GM18858 (cell line): ENCODE measurements at regions not wholly inside any gene's neighbourhood (a gene's known extent, or its start where the extent isn't known, plus 50 kb on each side); places are given as distances from the start of the nearest gene placed in this dataset.
"Not testable (repeated sequence)": the region's sequence is repeated elsewhere in the genome, so short reads cannot be mapped to it uniquely, and the experiment has no call there.

Experiments used
- ATAC-seq: cut with Tn5 transposase; IDR thresholded peaks from one replicate; pipeline ENCODE4 v1.9.1; 2021; ENCODE audit not compliant: unreplicated experiment

DNA sequence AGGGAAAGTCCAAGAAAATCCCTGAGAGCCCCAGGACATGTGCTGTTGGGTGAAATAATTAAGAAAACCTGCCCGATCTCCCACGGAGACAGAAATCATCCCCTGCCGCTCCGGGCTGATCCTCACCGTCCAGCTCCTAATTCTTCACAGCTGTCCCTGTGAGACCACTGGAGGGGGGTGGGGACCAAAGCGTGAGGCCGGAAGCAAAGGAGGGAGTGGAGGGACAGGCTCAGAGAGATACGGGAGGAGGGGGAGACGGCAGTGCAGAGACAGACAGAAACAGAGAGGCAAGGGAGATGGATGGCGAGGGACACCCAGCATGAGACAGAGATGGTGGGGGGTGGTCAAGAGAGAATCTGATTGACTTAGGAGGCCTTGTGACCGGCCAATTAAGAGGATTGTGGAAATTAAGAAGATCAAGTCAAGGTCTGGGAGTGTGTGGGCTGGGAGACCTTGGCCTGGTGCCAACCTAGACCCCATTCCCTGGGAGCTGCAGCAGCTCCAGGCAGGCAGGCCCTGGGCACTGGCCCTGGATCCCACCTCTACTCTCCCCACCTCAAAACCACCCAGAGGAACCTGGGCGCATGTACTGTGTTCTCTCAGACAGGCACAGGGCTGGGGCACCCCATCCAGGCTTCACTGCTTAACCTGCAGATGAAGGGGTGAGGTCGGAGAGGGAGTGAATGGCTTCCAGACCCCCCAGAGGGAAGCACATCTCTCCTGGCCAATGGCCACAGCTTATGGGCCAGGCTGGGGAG lies 113.2 kb upstream of the ALDH1A3 start:
- ATAC-seq, result no peak

DNA sequence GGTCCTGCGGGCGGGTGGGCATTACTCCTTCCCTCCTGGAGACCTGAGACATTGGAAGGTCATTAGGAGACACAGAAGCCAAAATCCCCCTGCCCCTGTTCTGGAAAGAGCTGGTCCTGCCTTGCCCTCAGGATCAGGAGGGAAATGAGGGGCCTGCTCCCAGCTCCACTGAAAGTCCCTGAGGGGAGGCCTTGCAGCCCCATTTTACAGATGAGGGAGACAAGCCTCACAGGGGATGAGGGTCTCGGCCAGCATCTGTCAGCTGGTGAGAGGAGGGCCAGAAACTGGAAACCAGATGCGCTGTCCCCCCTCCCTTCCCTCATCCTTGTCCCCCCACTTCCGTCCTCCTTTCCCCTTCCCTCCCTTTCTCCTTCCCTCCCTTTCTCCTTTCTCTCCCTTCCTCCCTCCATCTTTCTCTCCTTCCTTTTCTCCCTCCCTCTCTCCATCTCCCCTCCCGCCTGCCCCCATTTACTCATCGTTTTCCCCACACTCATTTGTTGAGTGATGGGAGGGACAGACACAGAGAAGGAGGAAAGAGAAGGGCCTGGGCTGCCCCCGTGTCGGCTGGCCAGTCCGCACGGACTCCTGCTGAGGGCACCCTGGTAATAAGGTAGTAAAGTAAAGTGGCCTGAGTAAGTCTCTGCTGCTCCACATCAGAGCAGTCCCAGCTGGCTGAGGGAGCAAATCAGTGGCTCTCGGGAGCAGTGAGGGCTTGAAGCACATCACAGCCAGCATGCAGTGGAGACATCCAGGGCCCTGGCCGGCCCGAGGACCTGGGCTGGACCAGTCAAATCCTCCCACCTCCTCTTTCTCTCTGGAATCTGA lies 112.4 kb upstream of the ALDH1A3 start:
- no peak for ATAC-seq

DNA sequence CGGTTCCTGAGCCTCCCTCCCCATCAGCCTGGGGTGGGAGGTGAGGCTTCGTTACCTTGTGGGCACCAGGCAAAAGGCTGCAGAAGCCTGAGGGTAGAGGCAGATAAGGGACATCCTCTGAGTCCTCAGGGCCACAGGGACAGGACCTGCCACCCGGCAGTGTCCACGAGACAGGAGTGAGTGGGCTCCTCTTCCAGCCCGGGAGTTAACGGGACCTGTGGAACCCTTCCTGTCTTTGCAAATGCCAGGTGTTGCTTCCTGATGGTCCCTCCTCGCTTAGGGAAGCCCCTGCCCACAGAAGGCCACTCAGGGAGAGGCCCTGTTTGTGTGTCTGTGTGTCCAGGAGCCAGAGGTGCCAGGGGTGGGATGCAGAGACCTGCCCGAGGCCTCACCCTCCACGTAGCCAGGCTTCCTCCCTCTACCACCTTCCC lies 111.1 kb upstream of the ALDH1A3 start:
- ATAC-seq, result no peak

DNA sequence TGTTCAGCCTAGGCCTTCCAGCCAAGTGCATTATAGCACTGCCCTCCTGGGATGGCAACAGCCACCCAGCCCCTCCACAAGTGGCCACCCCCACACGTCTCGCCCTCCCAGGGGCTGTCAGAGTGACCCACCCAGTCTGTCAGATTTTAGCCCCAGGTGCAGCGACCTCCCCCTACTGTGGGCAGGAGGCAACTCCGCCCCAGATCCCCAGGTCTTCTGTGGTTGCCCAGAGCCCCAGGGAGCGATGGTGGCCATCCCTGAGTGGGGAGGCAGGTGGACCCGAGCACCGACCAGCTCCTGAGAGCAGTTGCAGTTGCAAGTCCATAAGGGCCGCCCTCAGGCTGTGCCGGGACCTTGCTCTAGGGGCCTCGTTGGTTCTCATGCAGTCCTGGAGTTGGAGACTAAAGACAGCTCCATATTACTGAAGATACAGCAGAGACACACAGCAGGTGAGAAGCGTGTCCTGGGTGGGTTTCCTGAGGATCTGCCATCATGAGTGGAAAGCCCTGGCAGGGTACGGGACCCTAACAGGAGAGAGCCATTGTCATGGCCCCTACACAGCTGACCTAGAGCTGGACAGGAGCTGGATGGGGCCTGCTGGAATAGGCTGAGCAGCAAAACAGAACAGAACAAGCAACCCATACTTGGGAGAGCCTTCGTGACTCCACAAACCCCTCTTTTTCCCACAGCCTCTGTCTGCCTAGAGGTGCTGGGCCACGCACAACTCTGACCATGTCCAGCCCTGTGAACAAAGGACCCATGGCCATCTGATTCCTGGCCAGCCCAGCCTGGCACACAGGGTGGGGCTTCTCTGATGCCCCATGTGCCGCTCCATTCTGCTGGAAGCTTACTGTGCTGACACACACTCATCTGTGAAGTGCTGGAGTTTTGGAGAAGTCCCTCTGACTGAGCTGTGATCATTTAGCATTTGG lies 110.3 kb upstream of the ALDH1A3 start:
- no peak for ATAC-seq

DNA sequence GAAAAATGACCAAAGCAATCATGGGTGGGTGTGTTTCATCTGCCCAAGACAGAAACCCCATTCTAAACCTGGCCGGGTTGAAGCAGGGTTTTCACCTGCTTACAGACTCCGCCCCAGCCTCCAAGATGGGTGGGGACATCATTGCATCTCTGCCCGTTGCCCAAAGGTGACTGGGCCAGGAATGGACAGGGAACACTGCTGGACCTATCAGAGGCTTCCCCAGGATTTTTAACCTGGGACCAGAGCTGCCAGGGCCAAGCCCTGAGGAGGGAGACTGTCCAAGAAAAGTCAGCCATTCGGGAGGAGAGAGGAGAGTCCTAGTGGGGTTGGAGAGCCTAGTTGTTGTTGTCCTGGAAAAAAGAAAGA lies 109.7 kb upstream of the ALDH1A3 start:
- no peak for ATAC-seq

DNA sequence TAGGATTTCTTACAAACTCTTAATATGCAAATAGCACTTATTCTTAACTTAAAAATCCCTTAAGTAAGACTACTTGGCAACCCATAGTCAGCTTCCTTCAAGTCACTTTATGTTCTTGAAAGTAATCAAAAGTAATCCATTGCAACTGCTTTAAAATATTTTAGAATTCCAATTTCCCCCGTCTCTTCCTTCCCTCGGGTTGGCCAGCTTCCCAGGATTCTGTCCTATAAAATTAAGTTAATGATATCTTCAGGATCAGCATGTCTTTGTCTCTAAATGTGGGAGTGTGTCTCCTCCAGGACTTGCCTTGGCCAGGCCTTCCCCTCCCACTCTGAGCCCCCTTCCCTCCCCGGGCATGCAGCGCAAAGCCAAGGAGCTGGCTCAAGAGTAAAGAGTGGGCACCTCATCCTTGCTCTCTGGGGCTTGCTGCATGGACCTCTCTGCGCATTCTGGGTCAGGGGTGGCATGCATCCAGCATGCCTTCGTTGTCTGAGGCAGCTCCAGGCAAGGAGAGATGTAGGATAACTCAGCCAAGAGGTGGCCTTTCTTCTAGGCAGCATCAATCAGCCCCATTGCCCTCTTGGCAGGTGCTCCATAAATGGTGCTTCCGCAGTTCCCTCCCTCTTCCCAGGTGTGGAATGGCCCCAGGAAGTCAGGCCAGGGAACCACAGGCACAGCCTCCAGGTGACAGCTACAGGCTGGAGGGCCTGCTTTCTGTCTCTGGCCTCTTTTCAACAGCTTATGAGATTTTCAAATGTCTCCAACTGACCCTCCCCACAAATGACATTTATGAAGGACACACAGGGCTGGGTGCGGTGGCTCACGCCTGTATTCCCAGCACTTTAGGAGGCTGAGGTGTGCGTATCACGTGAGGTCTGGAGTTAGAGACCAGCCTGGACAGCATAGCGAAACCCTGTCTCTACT lies 108.7 kb upstream of the ALDH1A3 start:
- no peak for ATAC-seq

DNA sequence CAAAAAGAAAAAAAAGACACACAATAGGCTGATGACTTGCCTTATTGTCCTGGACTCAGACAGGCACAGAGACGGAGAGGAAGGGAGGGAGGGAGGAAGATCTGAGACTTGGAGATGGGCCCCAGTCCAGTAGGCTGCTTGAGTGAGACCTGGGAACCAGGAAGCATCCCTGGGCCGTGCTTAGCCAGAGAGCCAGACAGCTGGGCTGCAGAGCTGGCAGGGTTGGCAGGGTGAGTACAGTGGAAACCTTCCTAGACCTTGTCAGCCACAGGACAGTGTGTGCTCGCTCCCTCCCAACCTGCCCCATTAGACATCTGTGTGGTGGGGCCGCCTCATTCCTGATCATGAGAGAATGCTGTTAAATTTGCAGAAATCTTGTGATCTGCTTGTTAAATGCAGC lies 107.9 kb upstream of the ALDH1A3 start:
- ATAC-seq, result no peak

DNA sequence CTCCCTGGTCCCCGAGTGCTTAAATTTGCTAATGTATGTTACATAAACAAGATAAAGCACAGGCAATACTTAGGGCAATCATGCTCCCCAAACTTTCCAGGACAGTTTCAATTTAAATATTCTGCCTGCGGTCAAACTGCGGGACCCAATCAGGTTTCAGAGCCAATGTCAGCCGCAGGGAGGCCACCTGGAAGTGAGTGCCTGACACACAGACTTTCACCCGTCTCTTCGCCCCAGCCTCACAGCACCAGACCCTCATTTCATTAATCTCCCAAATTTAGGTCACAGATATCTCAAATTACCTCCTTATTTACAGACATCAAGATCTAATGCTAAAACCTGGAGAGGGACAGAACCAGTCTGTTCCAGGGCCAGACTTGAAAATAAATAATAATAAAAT lies 107.2 kb upstream of the ALDH1A3 start:
- ATAC-seq, result no peak

DNA sequence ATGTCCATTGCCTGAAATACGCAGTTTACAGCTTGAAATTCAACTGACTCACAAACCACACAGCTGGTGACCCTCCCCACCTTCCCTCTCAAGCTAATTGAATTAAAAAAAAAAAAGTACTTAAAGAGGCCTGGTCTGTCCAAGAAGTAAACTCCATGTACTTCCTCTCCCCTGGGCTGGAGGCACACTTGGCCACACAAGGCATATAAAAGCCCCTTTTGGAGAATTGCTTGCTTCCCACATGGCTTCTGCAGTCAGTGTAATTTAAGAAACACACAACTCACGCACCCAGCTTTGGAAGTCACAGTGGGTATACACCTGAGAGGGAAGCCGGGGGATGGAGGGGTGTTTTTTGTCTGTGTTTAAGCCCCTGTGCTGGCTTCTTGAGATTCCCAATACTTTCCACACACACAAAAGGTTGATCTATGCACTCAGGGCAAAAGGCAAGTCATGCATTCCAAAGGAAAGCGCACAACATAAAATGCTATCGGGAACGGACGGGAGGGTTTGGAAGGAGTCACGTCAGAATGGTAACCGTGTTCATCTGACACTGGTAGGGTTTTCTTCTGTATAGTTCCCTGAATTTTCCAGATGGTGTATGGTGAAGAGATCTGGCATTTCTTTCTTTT lies 106.6 kb upstream of the ALDH1A3 start:
- ATAC-seq, result no peak

DNA sequence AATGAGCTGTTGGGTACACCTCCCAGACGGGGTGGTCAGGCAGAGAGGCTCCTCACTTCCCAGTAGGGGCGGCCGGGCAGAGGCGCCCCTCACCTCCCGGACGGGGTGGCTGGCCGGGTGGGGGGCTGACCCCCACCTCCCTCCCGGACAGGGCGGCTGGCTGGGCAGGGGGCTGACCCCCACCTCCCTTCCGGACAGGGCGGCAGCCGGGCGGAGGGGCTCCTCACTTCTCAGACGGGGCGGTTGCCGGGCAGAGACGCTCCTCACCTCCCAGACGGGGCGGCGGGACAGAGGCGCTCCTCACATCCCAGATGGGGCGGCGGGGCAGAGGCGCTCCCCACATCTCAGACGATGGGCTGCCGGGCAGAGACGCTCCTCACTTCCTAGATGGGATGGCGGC lies 105.6 kb upstream of the ALDH1A3 start:
- ATAC-seq, result not testable (repeated sequence)

DNA sequence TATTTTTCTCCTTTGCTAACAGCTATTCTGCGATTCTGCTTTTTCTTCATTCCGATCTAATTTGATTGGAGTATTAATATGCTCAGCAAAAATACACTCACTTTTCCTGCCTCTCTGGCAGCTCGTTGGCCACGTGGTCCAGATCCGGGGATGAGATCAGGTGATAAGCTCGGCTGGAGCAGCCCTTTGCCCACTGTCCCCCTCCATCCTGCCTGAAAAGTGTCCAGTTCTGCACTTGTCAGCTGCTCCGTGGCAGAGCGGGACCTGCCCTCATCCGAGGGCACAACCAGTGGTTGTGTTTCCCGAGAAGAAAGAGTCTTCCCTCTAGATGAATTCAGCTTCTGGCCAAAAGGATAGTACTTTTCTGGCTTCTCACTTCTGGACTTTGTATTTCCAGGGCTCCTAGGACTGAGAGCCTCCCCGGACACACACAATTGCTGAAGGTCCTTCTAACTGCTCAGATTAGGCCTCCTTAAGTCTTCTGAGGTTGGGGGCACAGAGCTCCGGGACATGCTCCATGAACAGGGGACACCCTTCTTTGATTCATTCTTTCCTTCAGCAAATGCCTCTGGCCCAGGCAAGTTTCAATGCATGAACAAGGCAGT lies 103.9 kb upstream of the ALDH1A3 start:
- ATAC-seq, result no peak

DNA sequence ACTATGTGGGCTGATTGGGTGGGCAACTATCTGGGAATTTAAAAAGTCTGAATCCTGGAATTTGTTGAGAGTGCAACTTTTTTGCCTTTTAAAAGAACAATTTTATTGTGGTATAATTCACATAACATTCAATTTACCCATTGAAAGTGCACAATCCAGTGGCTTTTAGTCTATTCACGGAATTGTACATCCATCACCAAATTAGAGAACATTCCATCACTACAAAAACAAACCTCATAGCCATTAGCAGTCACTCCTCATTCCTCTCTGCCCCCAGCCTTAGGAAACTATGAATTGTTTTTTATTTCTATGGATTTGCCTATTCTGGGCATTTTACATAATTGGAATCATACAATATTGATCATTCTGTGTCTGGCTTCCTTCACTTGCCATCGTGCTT lies 101.8 kb upstream of the ALDH1A3 start:
- ATAC-seq, result no peak

DNA sequence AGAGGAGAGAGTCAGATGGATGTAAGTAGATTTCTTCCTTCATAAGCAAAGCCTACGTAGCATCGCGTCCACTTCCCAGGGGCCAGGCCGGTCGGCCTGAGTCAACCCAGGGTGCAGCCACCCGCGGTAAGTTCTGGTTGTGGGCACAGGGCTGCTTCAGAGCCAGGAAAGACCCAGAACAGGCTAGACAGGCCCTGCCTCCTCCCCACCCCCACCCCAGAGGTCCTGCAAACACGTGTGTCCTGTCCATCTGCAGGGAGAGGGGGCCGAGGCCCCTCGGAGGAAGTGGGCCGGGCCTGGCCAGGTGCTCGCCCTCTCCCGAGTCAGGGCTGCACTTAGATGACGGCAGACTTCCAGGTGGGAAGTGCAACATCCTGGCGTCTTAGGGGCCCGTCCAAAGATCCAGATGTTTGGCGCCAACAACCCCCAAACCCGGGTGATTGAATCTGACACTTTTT lies 100.8 kb upstream of the ALDH1A3 start:
- ATAC-seq, result no peak

DNA sequence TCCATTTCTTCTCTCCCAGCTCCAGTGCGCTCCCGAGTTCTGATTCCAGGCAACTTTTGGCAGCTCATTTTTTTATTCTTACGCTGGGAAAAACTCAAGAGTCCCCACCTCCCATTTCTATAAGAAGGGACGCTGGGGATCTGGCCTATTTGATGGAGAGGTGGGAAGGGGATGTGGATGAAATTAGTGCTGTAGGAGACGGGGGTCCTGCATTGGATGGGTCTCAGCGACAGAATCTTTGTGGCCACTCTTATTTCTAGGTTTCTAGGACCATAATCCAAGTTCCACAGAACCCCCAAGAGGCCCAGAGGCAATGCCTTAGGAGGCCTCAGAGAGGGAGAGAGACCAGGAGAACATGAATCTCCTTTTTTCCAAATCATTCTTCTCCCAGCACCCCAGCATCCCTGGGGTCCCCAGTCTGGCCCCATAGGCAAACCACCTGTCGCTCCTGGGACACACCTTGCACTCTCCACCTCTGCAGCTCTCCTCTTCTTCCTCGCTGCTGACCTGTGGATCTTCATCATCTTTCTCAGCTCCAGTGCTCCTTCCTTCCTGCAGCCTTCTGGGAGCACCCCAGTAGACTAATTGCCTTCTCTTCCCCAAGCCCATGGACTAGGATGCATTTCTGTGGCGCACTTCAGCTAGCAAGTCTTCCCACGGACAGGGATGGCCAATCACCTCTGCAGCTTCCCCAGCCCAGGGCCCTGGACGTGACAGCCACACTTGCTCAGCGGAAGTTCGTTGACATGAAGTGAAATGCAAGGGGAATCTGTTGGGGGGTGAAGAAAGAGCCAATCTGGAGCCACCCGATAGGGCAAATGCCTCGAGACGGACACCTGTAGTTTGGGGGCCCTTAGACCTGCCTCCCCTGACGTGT lies 100.1 kb upstream of the ALDH1A3 start:
- no peak for ATAC-seq

DNA sequence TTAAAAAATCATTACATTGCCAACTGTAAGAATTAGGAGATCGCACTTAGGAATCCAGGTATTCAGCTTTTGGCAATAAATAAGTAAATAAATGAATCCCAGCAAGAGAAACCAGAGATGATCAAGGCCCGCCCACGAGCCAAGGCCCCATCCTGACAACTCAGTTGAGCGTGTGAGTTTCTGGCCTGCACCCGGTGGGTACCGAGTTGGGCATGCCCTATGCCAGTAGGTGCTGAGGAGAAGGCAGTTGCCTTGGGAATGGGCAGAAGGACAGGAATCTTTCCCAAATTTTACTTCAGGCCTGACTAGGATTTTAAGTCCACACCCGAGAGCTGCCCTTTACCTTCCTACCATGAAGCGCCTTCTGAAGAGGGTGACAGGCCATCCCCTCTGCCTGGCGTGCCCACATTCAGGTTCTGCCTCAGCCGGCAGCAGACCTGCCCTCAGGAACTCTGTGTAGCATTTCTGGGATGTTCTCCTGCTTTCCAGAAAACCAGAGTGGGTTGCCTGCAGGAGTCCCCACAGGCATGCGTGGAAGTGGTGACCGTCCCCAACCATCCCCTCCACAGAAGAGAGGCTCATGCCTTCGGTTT lies 99.3 kb upstream of the ALDH1A3 start:
- no peak for ATAC-seq

DNA sequence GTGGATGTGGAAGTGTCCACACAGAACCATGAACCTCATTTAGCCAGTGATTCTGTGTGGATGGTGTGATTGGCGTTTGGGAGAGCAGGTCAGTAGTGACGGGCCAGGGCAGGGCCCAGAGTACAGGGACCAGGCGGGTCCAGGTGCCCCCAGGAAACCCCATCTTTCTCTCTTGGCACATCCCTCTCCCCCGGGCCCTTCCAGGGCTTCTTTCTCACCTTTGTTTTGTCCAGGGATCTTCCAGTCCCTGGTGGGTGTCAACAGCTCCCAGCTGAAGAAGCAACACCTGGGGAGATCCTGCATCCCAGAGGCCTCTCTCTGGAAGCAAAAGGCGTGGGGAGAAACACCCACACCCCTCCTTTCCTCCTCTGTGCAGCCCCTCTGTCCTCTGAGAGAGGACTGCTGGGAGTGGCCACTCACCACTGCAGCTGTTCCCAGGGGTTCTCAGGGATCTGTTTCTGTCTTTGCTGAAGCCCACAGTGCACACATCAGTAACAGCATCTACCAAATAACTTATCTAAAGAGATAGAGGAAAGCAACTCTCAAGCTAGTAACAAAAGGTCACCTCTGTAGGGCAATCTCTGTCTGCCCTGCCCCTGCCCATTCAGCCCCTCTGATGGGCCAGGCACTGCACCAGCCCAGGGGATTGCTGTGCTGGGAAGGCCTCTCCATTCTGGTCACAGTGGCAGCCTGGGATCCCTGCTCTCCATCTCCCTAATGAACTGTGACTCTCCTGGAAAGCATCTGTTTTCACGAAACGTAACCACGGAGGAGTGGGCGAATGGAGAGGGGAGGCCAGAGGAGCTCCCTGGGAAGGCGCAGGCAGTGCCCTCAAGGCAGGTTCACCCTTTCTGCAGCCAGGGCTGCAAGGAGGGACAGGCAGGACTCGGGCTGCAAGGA lies 98.3 kb upstream of the ALDH1A3 start:
- no peak for ATAC-seq

DNA sequence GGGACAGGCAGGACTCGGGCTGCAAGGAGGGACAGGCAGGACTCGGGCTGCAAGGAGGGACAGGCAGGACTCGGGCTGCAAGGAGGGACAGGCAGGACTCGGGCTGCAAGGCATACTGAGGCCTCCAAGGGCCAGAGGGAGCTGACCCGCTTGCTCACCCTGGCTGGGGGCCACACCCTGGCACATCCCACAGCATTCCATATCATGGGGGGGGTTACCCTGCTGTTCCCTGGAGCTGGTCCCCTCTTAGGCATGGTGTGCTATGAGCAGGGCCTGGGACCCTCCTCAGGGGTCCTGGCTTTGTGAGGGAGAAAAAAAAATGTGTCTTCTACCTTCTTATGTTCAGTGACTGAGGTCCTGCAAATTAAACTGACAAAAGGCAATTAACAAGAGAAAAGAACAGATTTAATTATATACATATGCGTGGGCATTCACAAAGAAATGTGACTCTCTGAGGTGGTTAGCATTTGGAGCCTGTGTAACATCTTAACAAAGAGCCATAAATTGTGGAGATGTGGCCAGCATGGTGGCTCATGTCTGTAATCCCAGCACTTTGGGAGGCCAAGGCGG lies 97.6 kb upstream of the ALDH1A3 start:
- no peak for ATAC-seq
